ENCODE measurements at regions not wholly inside any gene's neighbourhood (a gene's known extent, or its start where the extent isn't known, plus 50 kb on each side); places are given as distances from the start of the nearest gene placed in this dataset.

DNA sequence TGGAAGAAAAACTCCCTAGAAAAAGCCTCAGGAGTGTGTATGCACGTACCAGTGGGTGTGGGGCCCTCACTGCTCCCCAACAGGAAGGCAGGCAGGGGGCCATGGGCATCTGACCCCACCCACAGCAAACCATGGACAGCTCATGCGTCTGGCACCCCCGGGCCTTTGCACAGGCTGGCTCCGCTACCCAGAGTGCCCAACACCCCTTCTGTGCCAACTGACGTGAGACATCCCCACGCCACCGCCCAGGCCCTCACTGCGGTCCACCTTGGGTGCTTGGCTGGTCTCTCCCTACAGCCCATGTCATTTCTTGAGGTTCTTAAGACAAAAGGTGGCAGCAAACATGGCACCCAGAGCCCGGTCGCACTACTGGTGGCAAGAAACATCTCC is 91.4 kb downstream of the NCOR2 start:
- Histone ChIP-seq H3K9me3 (ENCODE audit: control insufficient read depth, insufficient read depth, low read length) (peaks cover 8% of the 10 kb centered on the region), H3K27ac (ENCODE audit: low read length) (no peak overlapping the region), H3K36me3 (ENCODE audit: control insufficient read depth, insufficient read depth, low read length) (peaks cover 8% of the 10 kb centered on the region), H3K4me1 (ENCODE audit: control insufficient read depth, insufficient read depth, low read length) (peaks cover 18% of the 10 kb centered on the region), H3K27me3 (ENCODE audit: control insufficient read depth, insufficient read depth, low read length) (no peaks in the 10 kb centered on the region), H3K4me3 (ENCODE audit: low read length) (no peak overlapping the region)
- Mint-ChIP-seq H3K27me3 (ENCODE audit: low read depth in 2 of 2) (no peaks in the 10 kb centered on the region), H3K9me3 (peaks cover 0 to 2% of the 10 kb centered on the region in 2 donors), H3K4me3 (no peak overlapping the region), H3K36me3 (no peaks in the 10 kb centered on the region), H3K27ac (no peak overlapping the region), H3K4me1 (peaks cover 5 to 28% of the 10 kb centered on the region in 2 donors)
- intact Hi-C loops (cut with micrococcal nuclease): no loop called here
- TF ChIP-seq, protein P1, sequence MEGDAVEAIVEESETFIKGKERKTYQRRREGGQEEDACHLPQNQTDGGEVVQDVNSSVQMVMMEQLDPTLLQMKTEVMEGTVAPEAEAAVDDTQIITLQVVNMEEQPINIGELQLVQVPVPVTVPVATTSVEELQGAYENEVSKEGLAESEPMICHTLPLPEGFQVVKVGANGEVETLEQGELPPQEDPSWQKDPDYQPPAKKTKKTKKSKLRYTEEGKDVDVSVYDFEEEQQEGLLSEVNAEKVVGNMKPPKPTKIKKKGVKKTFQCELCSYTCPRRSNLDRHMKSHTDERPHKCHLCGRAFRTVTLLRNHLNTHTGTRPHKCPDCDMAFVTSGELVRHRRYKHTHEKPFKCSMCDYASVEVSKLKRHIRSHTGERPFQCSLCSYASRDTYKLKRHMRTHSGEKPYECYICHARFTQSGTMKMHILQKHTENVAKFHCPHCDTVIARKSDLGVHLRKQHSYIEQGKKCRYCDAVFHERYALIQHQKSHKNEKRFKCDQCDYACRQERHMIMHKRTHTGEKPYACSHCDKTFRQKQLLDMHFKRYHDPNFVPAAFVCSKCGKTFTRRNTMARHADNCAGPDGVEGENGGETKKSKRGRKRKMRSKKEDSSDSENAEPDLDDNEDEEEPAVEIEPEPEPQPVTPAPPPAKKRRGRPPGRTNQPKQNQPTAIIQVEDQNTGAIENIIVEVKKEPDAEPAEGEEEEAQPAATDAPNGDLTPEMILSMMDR (IDR thresholded peaks at IDR 0.05): no peak
- WGBS (ENCODE audit: insufficient coverage): 96% methylated on average over 10 of the region's 10 CpGs
- no peak for ATAC-seq
- no peak for DNase-seq

DNA sequence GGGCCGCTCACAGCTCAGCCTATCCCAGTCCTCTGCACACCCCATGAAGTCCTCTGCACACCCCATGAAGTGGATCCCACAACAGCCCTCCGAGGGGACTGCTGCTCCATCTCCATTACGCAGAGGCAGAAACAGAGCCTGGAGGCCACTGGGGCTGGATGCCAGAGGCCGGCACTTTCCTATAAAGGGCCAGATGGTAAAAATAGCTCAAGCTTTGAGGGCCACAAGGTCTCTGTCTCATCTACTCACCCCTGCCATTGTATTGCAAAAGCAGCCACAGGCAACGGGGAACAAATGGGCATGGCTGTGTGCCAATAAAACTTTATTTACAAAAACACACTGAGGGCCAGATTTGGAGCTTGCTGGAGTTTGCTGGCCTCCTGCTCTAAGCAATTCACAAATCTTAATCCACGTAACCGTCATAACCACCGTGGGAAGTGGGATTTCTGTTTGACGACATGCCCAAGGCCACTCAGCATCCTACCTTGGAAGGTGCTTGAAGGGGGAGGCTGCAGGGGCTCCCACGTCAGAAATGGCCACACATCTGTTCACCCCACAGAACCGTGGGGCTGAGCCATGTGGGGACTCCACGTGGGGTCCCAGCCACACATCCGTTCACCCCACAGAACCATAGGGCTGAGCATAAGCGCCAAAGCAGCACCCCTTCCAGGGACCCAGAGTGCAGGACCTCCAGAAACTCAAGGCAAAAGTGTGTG is 92.0 kb downstream of the NCOR2 start:
- Mint-ChIP-seq H3K4me1 (peaks cover 3 to 23% of the 10 kb centered on the region in 2 donors), H3K9me3 (peaks cover 0 to 2% of the 10 kb centered on the region in 2 donors), H3K36me3 (no peaks in the 10 kb centered on the region), H3K27ac (no peak overlapping the region), H3K4me3 (no peak overlapping the region), H3K27me3 (ENCODE audit: low read depth in 2 of 2) (no peaks in the 10 kb centered on the region)
- Histone ChIP-seq H3K4me1 (ENCODE audit: control insufficient read depth, insufficient read depth, low read length) (peaks cover 12% of the 10 kb centered on the region), H3K27ac (ENCODE audit: low read length) (no peak overlapping the region), H3K9me3 (ENCODE audit: control insufficient read depth, insufficient read depth, low read length) (peaks cover 8% of the 10 kb centered on the region), H3K36me3 (ENCODE audit: control insufficient read depth, insufficient read depth, low read length) (peaks cover 8% of the 10 kb centered on the region), H3K27me3 (ENCODE audit: control insufficient read depth, insufficient read depth, low read length) (no peaks in the 10 kb centered on the region), H3K4me3 (ENCODE audit: low read length) (no peak overlapping the region)
- TF ChIP-seq, protein P1 (IDR thresholded peaks at IDR 0.05): no peak
- DNase-seq: no peak
- ATAC-seq: no peak
- 97% methylated on average over 14 of the region's 14 CpGs for WGBS (ENCODE audit: insufficient coverage)
- intact Hi-C loops (cut with micrococcal nuclease): no loop called here

DNA sequence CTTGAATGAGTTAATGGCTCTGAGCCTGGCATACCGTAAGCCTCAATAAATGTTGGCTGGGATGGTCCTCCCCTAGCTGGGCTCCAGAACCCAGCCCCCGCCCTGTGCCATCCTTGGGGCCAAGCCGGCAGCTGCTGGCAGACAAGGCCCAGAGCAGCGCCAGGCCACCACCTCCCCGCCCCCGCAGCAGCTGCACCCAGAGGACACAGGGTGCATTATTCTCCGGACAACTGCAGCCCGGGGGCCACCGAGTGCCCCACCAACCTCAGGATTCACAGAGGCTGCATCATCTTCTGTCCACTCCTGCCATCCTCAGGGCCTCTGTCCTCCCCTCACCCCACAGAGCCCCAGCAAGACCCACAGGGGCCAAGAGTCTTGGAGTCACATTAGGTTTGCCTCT is 92.7 kb downstream of the NCOR2 start:
- WGBS (ENCODE audit: insufficient coverage): 99% methylated on average over 9 of the region's 9 CpGs
- no peaks in the 10 kb centered on the region for H3K27me3 Mint-ChIP-seq (ENCODE audit: low read depth in 2 of 2)
- DNase-seq (no peak), ATAC-seq (no peak)
- no peak overlapping the region for H3K4me3 Mint-ChIP-seq
- peaks cover 8% of the 10 kb centered on the region for H3K9me3 ChIP-seq (ENCODE audit: control insufficient read depth, insufficient read depth, low read length)
- H3K36me3 Mint-ChIP-seq: no peaks in the 10 kb centered on the region
- peaks cover 0 to 19% of the 10 kb centered on the region in 2 donors for H3K4me1 Mint-ChIP-seq
- no peak overlapping the region for H3K27ac Mint-ChIP-seq
- no peak overlapping the region for H3K27ac ChIP-seq (ENCODE audit: low read length)
- peaks cover 5% of the 10 kb centered on the region for H3K4me1 ChIP-seq (ENCODE audit: control insufficient read depth, insufficient read depth, low read length)
- H3K4me3 ChIP-seq (ENCODE audit: low read length): no peak overlapping the region
- intact Hi-C loops (cut with micrococcal nuclease): no loop called here
- TF ChIP-seq, protein P1 (IDR thresholded peaks at IDR 0.05): no peak
- no peaks in the 10 kb centered on the region for H3K27me3 ChIP-seq (ENCODE audit: control insufficient read depth, insufficient read depth, low read length)
- H3K36me3 ChIP-seq (ENCODE audit: control insufficient read depth, insufficient read depth, low read length): peaks cover 8% of the 10 kb centered on the region
- H3K9me3 Mint-ChIP-seq: peaks cover 0 to 2% of the 10 kb centered on the region in 2 donors
